Trophoblast cell (in vitro differentiated cells and primary cell): ENCODE measurements at regions not wholly inside any gene's neighbourhood (a gene's known extent, or its start where the extent isn't known, plus 50 kb on each side); places are given as distances from the start of the nearest gene placed in this dataset.
"Not testable (repeated sequence)": the region's sequence is repeated elsewhere in the genome, so short reads cannot be mapped to it uniquely, and the experiment has no call there.

Experiments used
- DNase-seq, 2 donors: peaks; one replicate each; pipeline ENCODE4 v3.0.0-alpha.2; 2016
- H2AFZ ChIP-seq: 2 replicates; pipeline ENCODE4 v1.6.1; 2013; ENCODE audit warnings: low read length, moderate library complexity, mild to moderate bottlenecking; ENCODE audit not compliant: insufficient read depth, poor library complexity
- H2AK5ac ChIP-seq: 2 replicates; pipeline ENCODE4 v1.6.1; 2013; ENCODE audit warnings: mild to moderate bottlenecking, low read length
- H2BK120ac ChIP-seq: 2 replicates; pipeline ENCODE4 v1.6.1; 2013; ENCODE audit warnings: low read length, mild to moderate bottlenecking, moderate library complexity; ENCODE audit not compliant: insufficient read depth, poor library complexity
- H2BK12ac ChIP-seq: 2 replicates; pipeline ENCODE4 v1.6.1; 2013; ENCODE audit warnings: mild to moderate bottlenecking, low read length, moderate library complexity
- H2BK5ac ChIP-seq: 2 replicates; pipeline ENCODE4 v1.6.1; 2013; ENCODE audit warnings: low read length, low read depth, moderate library complexity, mild to moderate bottlenecking; ENCODE audit not compliant: poor library complexity
- H3K14ac ChIP-seq: 2 replicates; pipeline ENCODE4 v1.6.1; 2013; ENCODE audit warnings: mild to moderate bottlenecking, low read length
- H3K18ac ChIP-seq: 2 replicates; pipeline ENCODE4 v1.6.1; 2013; ENCODE audit warnings: mild to moderate bottlenecking, low read length
- H3K23ac ChIP-seq: 2 replicates; pipeline ENCODE4 v1.6.1; 2013; ENCODE audit warnings: low read length
- H3K27ac ChIP-seq: 2 replicates; pipeline ENCODE4 v1.5.1; 2013; ENCODE audit warnings: low read depth, mild to moderate bottlenecking, inconsistent platforms, low read length, moderate library complexity
- H3K27me3 ChIP-seq: 2 replicates; pipeline ENCODE4 v1.6.1; 2013; ENCODE audit warnings: inconsistent platforms, mild to moderate bottlenecking, low read length, moderate library complexity; ENCODE audit not compliant: insufficient read depth
- H3K36me3 ChIP-seq, 2 experiments: 1 replicate in 1 of 2; 2 replicates in 1 of 2; pipeline ENCODE4 v1.6.1; 2013; ENCODE audit warnings: low read length in 2 of 2, mild to moderate bottlenecking in 2 of 2, moderate library complexity in 1 of 2; ENCODE audit not compliant: insufficient read depth in 2 of 2, control insufficient read depth in 1 of 2
- H3K4ac ChIP-seq: 2 replicates; pipeline ENCODE4 v1.6.1; 2013; ENCODE audit warnings: low read depth, mild to moderate bottlenecking, low read length, moderate library complexity
- H3K4me1 ChIP-seq, 2 experiments: 1 replicate in 1 of 2; 2 replicates in 1 of 2; pipeline ENCODE4 v1.6.1; 2013; ENCODE audit warnings: low read length in 2 of 2, mild to moderate bottlenecking in 2 of 2, moderate library complexity in 1 of 2; ENCODE audit not compliant: insufficient read depth in 2 of 2, control insufficient read depth in 1 of 2
- H3K4me2 ChIP-seq: 2 replicates; pipeline ENCODE4 v1.6.1; 2013; ENCODE audit warnings: inconsistent platforms, mild to moderate bottlenecking, low read length, moderate library complexity
- H3K4me3 ChIP-seq: 2 replicates; pipeline ENCODE4 v1.5.1; 2013; ENCODE audit warnings: mild to moderate bottlenecking, low read depth, low read length, inconsistent platforms
- H3K79me1 ChIP-seq: one replicate; pipeline ENCODE4 v1.6.1; 2013; ENCODE audit warnings: low read length
- H3K79me2 ChIP-seq: 2 replicates; pipeline ENCODE4 v1.6.1; 2013; ENCODE audit warnings: low read length, mild to moderate bottlenecking; ENCODE audit not compliant: control insufficient read depth, insufficient read depth, poor library complexity
- H3K9ac ChIP-seq: 2 replicates; pipeline ENCODE4 v1.6.1; 2013; ENCODE audit warnings: mild to moderate bottlenecking, low read length
- H3K9me3 ChIP-seq: 2 replicates; pipeline ENCODE4 v1.6.1; 2013; ENCODE audit warnings: low read depth, mild to moderate bottlenecking, control low read depth, inconsistent platforms, low read length; ENCODE audit not compliant: insufficient read depth
- H4K12ac ChIP-seq: 2 replicates; pipeline ENCODE4 v1.6.1; 2013; ENCODE audit warnings: low read depth, mild to moderate bottlenecking, low read length, moderate library complexity
- H4K8ac ChIP-seq: 2 replicates; pipeline ENCODE4 v1.6.1; 2013; ENCODE audit warnings: low read depth, mild to moderate bottlenecking, low read length, moderate library complexity
- H4K91ac ChIP-seq: one replicate; pipeline ENCODE4 v1.6.1; 2013; ENCODE audit warnings: low read depth, mild to moderate bottlenecking, low read length, moderate library complexity
- WGBS: extraction: QIAGEN DNeasy Blood & Tissue Kit; methylation state at CpG from one replicate; pipeline ENCODE4 v1.1.7; 2013; ENCODE audit warnings: missing lambda C conversion rate; ENCODE audit not compliant: insufficient read length, insufficient coverage; ENCODE audit errors: extremely low coverage; 5-methylcytosine and 5-hydroxymethylcytosine counted together

DNA sequence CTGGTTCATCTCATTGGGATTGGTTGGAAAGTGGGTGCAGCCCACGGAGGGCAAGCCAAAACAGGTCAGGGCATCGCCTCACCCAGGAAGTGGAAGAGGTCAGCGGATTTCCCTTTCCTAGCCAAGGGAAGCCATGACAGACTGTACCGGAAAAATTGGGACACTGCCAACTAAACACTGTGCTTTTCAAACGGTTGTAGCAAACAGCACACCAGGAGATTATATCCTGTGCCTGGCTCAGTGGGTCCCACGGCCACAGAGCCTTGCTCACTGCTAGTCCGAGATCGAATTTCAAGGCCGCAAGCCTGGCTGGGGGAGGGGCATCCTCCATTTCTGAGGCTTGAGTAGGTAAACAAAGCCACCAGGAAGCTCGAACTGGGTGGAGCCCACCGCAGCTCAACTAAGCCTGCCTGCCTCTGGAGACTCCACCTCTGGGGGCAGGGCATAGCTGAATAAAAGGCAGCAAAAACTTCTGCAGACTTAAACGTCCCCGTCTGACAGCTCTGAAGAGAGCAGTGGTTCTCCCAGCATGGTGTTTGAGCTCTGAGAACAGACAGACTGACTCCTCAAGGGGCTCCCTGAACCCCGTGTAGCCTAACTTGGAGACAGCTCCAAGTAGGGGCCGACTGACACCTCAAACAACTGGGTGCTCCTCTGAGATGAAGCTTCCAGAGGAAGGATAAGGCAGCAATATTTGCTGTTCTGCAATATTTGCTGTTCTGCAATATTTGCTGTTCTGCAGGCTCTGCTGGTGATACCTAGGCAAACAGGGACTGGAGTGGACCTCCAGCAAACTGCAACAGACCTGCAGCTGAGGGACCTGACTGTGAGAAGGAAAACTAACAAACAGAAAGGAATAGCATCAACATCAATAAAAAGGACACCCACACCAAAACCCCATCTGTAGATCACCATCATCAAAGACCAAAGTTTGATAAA lies 191.0 kb upstream of the IRAK1BP1 start:
- H3K9me3 ChIP-seq, H3K4me1 ChIP-seq, H3K23ac ChIP-seq, DNase-seq, H2BK12ac ChIP-seq, H3K4me2 ChIP-seq, H2BK120ac ChIP-seq, H3K4me3 ChIP-seq, H2AFZ ChIP-seq, H2BK5ac ChIP-seq, H3K27me3 ChIP-seq, H4K12ac ChIP-seq, H3K14ac ChIP-seq, H4K91ac ChIP-seq, H4K8ac ChIP-seq, H2AK5ac ChIP-seq, H3K27ac ChIP-seq, H3K79me2 ChIP-seq, H3K18ac ChIP-seq, H3K4ac ChIP-seq, H3K36me3 ChIP-seq, H3K79me1 ChIP-seq, H3K9ac ChIP-seq: not testable (repeated sequence)
- no CpG with 5 or more reads among the region's 15 CpGs for WGBS

DNA sequence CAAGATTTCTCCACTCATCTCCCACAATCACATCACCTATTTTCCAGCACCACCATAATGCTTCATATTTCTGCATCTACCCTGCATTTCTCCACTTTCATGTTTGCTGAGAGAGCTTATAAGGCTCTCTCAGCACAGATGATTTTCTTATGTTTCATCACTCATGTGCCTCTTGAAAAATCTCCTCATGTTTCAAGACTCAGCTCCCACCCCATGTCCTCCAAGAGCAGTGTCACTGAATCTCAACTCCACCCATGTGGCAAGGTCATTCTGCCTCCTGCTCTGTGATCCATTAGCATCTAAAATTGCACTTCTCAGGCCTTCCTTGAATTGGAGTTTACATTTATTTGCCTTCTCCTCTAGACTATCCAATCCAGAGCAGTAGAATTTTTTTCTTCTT lies 178.7 kb upstream of the IRAK1BP1 start:
- no peaks in the 10 kb centered on the region for H3K4me1 ChIP-seq
- H3K79me2 ChIP-seq = no peaks in the 10 kb centered on the region
- H4K8ac ChIP-seq = no peak overlapping the region
- no peak overlapping the region for H2AK5ac ChIP-seq
- no peak overlapping the region for H2BK120ac ChIP-seq
- H4K12ac ChIP-seq = no peak overlapping the region
- no peak overlapping the region for H3K27ac ChIP-seq
- H3K14ac ChIP-seq = no peak overlapping the region
- no peak overlapping the region for H3K18ac ChIP-seq
- no peak overlapping the region for H3K4me3 ChIP-seq
- H3K36me3 ChIP-seq = no peaks in the 10 kb centered on the region
- no peak for DNase-seq
- no peak overlapping the region for H3K9ac ChIP-seq
- H4K91ac ChIP-seq = no peak overlapping the region
- H2BK5ac ChIP-seq = no peak overlapping the region
- no peak overlapping the region for H2BK12ac ChIP-seq
- no peak overlapping the region for H3K23ac ChIP-seq
- H2AFZ ChIP-seq = no peak overlapping the region
- H3K9me3 ChIP-seq = no peaks in the 10 kb centered on the region
- H3K4me2 ChIP-seq = no peak overlapping the region
- no peaks in the 10 kb centered on the region for H3K27me3 ChIP-seq
- H3K79me1 ChIP-seq = no peaks in the 10 kb centered on the region
- H3K4ac ChIP-seq = no peak overlapping the region

DNA sequence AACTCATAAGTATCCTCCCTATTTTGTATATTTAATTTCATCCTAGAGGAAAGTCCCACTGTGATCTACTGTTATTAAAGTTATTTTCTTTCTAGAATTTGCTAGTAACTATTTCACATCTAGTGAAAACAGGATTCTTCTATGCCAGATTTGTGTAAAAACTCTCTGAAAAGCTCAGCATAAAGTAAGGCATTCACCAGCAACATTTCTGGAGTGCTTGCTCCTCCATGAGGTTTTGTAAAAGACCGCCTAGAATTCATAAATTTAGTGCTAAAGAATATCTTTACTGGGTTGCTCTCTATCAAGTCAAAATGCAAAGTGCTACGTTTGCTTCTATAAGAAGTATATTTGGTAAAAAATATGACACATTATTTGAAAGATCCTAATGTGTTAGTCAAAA lies 173.5 kb upstream of the IRAK1BP1 start:
- H2BK12ac ChIP-seq = no peak overlapping the region
- H3K79me1 ChIP-seq = no peaks in the 10 kb centered on the region
- H4K8ac ChIP-seq = no peak overlapping the region
- H3K4me3 ChIP-seq = no peak overlapping the region
- no peaks in the 10 kb centered on the region for H3K79me2 ChIP-seq
- H2BK120ac ChIP-seq = no peak overlapping the region
- H3K27me3 ChIP-seq = no peaks in the 10 kb centered on the region
- H2BK5ac ChIP-seq = no peak overlapping the region
- H4K12ac ChIP-seq = no peak overlapping the region
- no peak overlapping the region for H3K18ac ChIP-seq
- H3K14ac ChIP-seq = no peak overlapping the region
- no peak for DNase-seq
- no peaks in the 10 kb centered on the region for H3K4me1 ChIP-seq
- H3K9me3 ChIP-seq = peaks cover 5% of the 10 kb centered on the region
- H2AK5ac ChIP-seq = no peak overlapping the region
- no peak overlapping the region for H3K9ac ChIP-seq
- no peak overlapping the region for H3K23ac ChIP-seq
- WGBS = no CpG with 5 or more reads among the region's 2 CpGs
- no peak overlapping the region for H3K27ac ChIP-seq
- H3K4ac ChIP-seq = no peak overlapping the region
- H3K36me3 ChIP-seq = no peaks in the 10 kb centered on the region
- H4K91ac ChIP-seq = no peak overlapping the region
- H2AFZ ChIP-seq = no peak overlapping the region
- no peak overlapping the region for H3K4me2 ChIP-seq

DNA sequence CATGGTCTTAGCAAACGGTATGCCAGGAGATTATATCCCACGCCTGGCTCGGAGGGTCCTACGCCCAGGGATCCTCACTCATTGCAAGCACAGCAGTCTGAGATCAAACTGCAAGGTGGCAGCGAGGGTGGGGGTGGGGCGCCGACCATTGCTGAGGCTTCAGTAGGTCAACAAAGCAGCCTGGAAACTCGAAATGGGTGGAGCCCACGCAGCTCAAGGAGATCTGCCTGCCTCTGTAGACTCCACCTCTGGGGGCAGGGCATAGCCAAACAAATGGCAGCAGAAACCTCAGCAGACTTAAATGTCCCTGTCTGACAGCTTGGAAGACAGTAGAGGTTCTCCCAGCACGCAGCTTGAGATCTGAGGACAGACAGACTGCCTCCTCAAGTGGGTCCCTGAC lies 172.7 kb upstream of the IRAK1BP1 start:
- not testable (repeated sequence) for H2BK12ac ChIP-seq, H4K12ac ChIP-seq, H2BK5ac ChIP-seq, H3K27ac ChIP-seq, H3K23ac ChIP-seq, H3K14ac ChIP-seq, H3K79me2 ChIP-seq, H3K9me3 ChIP-seq, H2AK5ac ChIP-seq, DNase-seq, H3K36me3 ChIP-seq, H4K8ac ChIP-seq, H4K91ac ChIP-seq, H3K4me3 ChIP-seq, H3K9ac ChIP-seq, H3K4me1 ChIP-seq, H3K27me3 ChIP-seq, H2BK120ac ChIP-seq, H2AFZ ChIP-seq, H3K4me2 ChIP-seq, H3K4ac ChIP-seq, H3K79me1 ChIP-seq, H3K18ac ChIP-seq
- no CpG with 5 or more reads among the region's 10 CpGs for WGBS
